Hepatocyte (in vitro differentiated cells): ENCODE measurements at regions not wholly inside any gene's neighbourhood (a gene's known extent, or its start where the extent isn't known, plus 50 kb on each side); places are given as distances from the start of the nearest gene placed in this dataset.

Experiments used
- CTCF ChIP-seq: fragments of 200-600 bp; sonication (generic); IDR thresholded peaks from 2 replicates; pipeline ENCODE4 v1.5.1; 2016; ENCODE audit warnings: antibody characterized with exemption, mild to moderate bottlenecking; ENCODE audit not compliant: poor library complexity
- EZH2 ChIP-seq: fragments of 200-600 bp; sonication (generic); IDR thresholded peaks from 2 replicates; pipeline ENCODE4 v1.6.1; 2016; ENCODE audit warnings: antibody characterized with exemption, mild to moderate bottlenecking, borderline replicate concordance
- EZH2phosphoT487 ChIP-seq: fragments of 200-600 bp; sonication (generic); IDR thresholded peaks from one replicate; pipeline ENCODE4 v1.6.1; 2018; ENCODE audit warnings: antibody characterized with exemption, mild to moderate bottlenecking, low read depth, moderate library complexity; ENCODE audit not compliant: unreplicated experiment, severe bottlenecking

- TF ChIP-seq CTCF (no peak), EZH2 (no peak), EZH2phosphoT487 (no peak)
These were observed 50.7 kb upstream of the FERMT1 start for GRCh38 chr20:6173481-6173880.
